AG04449 (cell line): ENCODE measurements at regions not wholly inside any gene's neighbourhood (a gene's known extent, or its start where the extent isn't known, plus 50 kb on each side); places are given as distances from the start of the nearest gene placed in this dataset.

Experiments used
- CTCF ChIA-PET: fragments of 350-600 bp; formaldehyde crosslinking; extraction: SDS; loops from one replicate; lab custom pipeline; 2021; ENCODE audit warnings: antibody characterized with exemption; lab: Yijun Ruan, JAX
- POLR2A ChIA-PET: fragments of 400-600, 350-600 bp; formaldehyde crosslinking; extraction: SDS; loops from one replicate; lab custom pipeline; 2020; ENCODE audit warnings: antibody characterized with exemption, inconsistent platforms; lab: Yijun Ruan, JAX
- DNase-seq: peaks from one replicate; pipeline ENCODE4 v3.0.0-alpha.2; 2010; ENCODE audit warnings: low read depth, low spot score
- H3K4me3 ChIP-seq: 2 replicates; pipeline ENCODE4 v1.5.1; 2011; ENCODE audit warnings: low read depth, mild to moderate bottlenecking, control low read depth, low read length
- CTCF ChIP-seq: IDR thresholded peaks from one replicate; pipeline ENCODE4 v1.5.1; 2011; ENCODE audit warnings: mild to moderate bottlenecking, moderate library complexity, low read length, control low read depth, inconsistent platforms; ENCODE audit not compliant: insufficient read depth; ENCODE audit errors: missing control alignments

DNA sequence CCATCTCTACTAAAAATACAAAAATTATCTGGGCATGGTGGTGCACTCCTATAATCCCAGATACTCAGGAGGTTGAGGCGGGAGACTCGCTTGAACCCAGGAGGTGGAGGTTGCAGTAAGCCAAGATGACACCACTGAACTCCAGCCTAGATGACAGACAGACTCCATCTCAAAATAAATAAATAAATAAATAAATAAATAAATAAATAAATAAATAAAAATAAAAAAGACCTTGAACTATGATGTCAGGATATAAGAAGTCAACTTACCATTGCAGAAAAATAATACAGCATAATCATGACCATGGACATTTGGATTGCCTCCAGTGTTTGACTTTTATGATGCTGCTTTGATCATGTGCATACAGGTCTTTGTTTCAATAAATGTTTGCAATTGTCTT, 484.3 kb upstream of the ROBO1 start:
- POLR2A ChIA-PET: no interaction called here
- TF ChIP-seq CTCF: no peak
- H3K4me3 ChIP-seq: no peak overlapping the region
- CTCF ChIA-PET: no interaction called here
- no peak for DNase-seq

- ChIA-PET POLR2A (no interaction called here), CTCF (no interaction called here)
- no peak overlapping the region for H3K4me3 ChIP-seq
- no peak for DNase-seq
- no peak for TF ChIP-seq CTCF
Measured at GRCh38 chr3:80247766-80248165, 480.0 kb upstream of the ROBO1 start.

- no peak overlapping the region for H3K4me3 ChIP-seq
- DNase-seq: no peak
- ChIA-PET POLR2A (no interaction called here), CTCF (no interaction called here)
- TF ChIP-seq CTCF: no peak
Measured at GRCh38 chr3:80244390-80244789, 476.6 kb upstream of the ROBO1 start.

DNA sequence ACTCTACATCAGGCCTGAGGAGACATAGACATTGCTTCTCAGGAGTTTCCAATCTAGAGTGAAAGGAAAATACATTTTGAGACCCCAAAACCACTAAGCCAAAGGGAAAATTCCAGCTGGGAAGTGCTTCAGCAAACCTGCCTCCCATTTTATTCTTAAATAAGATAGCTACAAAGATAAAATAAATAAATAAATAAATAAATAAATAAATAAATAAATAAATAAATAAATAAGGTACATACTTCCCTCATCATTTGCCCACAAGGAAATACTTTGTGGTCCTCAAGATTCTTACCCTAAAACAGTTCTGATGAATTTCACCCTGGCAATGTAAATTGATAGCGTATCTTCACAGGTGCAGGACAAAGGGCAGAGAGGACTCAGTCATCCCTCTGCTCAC, 474.0 kb upstream of the ROBO1 start:
- TF ChIP-seq CTCF: no peak
- no peak overlapping the region for H3K4me3 ChIP-seq
- ChIA-PET CTCF (no interaction called here), POLR2A (no interaction called here)
- no peak for DNase-seq

DNA sequence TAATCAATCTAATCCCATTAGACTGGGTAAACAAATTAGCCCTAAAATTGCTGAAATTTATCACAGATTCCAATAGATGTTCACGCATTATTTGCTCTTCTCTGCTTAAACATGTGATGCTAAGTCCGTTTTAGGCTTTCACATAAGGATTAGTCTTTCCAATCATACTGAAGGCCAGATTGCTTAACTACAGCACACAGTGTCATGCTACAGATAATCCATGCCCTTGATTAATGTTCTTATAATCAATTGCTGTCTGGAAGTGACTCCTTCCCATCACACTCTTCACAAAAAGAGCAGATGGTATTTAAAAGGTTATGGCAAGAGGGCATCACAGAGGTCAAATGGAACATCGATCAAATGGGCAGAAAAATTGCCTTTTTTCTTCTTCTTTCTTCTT, 471.5 kb upstream of the ROBO1 start:
- no peak for DNase-seq
- CTCF ChIA-PET: no interaction called here
- H3K4me3 ChIP-seq: no peak overlapping the region
- TF ChIP-seq CTCF: no peak
- POLR2A ChIA-PET: no interaction called here

DNA sequence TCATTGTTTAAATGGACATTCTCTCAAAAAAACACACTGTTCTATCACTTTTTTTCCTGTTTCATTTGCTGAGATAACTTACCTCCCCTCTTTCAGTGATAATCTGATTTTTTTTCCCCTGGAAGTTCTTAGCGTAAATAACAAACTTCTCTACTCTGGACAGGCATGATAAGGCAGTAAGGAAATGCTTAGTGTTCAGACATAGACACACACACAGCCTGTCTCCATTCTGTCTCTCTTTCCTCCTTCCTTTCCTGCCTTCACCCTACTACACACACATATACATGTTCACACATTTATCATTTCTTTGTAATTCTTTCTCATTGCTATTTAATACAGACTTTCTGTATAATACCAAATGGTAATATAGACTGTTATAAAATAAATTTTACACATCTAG, 470.8 kb upstream of the ROBO1 start:
- no peak overlapping the region for H3K4me3 ChIP-seq
- CTCF ChIA-PET: no interaction called here
- POLR2A ChIA-PET: no interaction called here
- no peak for TF ChIP-seq CTCF
- no peak for DNase-seq
